ENCODE measurements at regions not wholly inside any gene's neighbourhood (a gene's known extent, or its start where the extent isn't known, plus 50 kb on each side); places are given as distances from the start of the nearest gene placed in this dataset.

GRCh38 chr3:110027446-110028080 lies 690.2 kb upstream of the DPPA4 start:
- Histone ChIP-seq H3K27me3 (ENCODE audit: control insufficient read depth, insufficient read depth, low read length) (no peaks in the 10 kb centered on the region), H3K9ac (ENCODE audit: low read length) (no peak overlapping the region), H3K9me3 (ENCODE audit: control insufficient read depth, insufficient read depth, low read depth, low read length) (no peaks in the 10 kb centered on the region), H3K27ac (ENCODE audit: low read depth, low read length) (no peak overlapping the region), H3K36me3 (ENCODE audit: control insufficient read depth, insufficient read depth, low read length) (no peaks in the 10 kb centered on the region), H3K4me1 (ENCODE audit: control insufficient read depth, insufficient read depth, low read length) (no peaks in the 10 kb centered on the region), H3K4me3 (ENCODE audit: low read depth, low read length) (no peak overlapping the region)

- Histone ChIP-seq H3K27me3 (ENCODE audit: control insufficient read depth, insufficient read depth, low read length) (no peaks in the 10 kb centered on the region), H3K27ac (ENCODE audit: low read depth, low read length) (no peak overlapping the region), H3K4me1 (ENCODE audit: control insufficient read depth, insufficient read depth, low read length) (no peaks in the 10 kb centered on the region), H3K9ac (ENCODE audit: low read length) (no peak overlapping the region), H3K4me3 (ENCODE audit: low read depth, low read length) (no peak overlapping the region), H3K36me3 (ENCODE audit: control insufficient read depth, insufficient read depth, low read length) (no peaks in the 10 kb centered on the region), H3K9me3 (ENCODE audit: control insufficient read depth, insufficient read depth, low read depth, low read length) (no peaks in the 10 kb centered on the region)
Observed at GRCh38 chr3:110031975-110032374, 694.6 kb upstream of the DPPA4 start.

- H3K36me3 ChIP-seq (ENCODE audit: control insufficient read depth, insufficient read depth, low read length), result no peaks in the 10 kb centered on the region
- no peak overlapping the region for H3K27ac ChIP-seq (ENCODE audit: low read depth, low read length)
- H3K9me3 ChIP-seq (ENCODE audit: control insufficient read depth, insufficient read depth, low read depth, low read length), result no peaks in the 10 kb centered on the region
- no peaks in the 10 kb centered on the region for H3K4me1 ChIP-seq (ENCODE audit: control insufficient read depth, insufficient read depth, low read length)
- H3K27me3 ChIP-seq (ENCODE audit: control insufficient read depth, insufficient read depth, low read length), result no peaks in the 10 kb centered on the region
- no peak overlapping the region for H3K9ac ChIP-seq (ENCODE audit: low read length)
- H3K4me3 ChIP-seq (ENCODE audit: low read depth, low read length), result no peak overlapping the region
Observed at GRCh38 chr3:110059431-110059830, 722.1 kb upstream of the DPPA4 start.

- no peak overlapping the region for H3K27ac ChIP-seq (ENCODE audit: low read depth, low read length)
- no peak overlapping the region for H3K4me3 ChIP-seq (ENCODE audit: low read depth, low read length)
- no peaks in the 10 kb centered on the region for H3K9me3 ChIP-seq (ENCODE audit: control insufficient read depth, insufficient read depth, low read depth, low read length)
- no peaks in the 10 kb centered on the region for H3K27me3 ChIP-seq (ENCODE audit: control insufficient read depth, insufficient read depth, low read length)
- no peak overlapping the region for H3K9ac ChIP-seq (ENCODE audit: low read length)
- H3K4me1 ChIP-seq (ENCODE audit: control insufficient read depth, insufficient read depth, low read length), result no peaks in the 10 kb centered on the region
- no peaks in the 10 kb centered on the region for H3K36me3 ChIP-seq (ENCODE audit: control insufficient read depth, insufficient read depth, low read length)
Observed at GRCh38 chr3:110062716-110063115, 725.4 kb upstream of the DPPA4 start.

GRCh38 chr3:110063178-110063577 lies 725.8 kb upstream of the DPPA4 start:
- Histone ChIP-seq H3K27me3 (ENCODE audit: control insufficient read depth, insufficient read depth, low read length) (no peaks in the 10 kb centered on the region), H3K4me3 (ENCODE audit: low read depth, low read length) (no peak overlapping the region), H3K9me3 (ENCODE audit: control insufficient read depth, insufficient read depth, low read depth, low read length) (no peaks in the 10 kb centered on the region), H3K9ac (ENCODE audit: low read length) (no peak overlapping the region), H3K36me3 (ENCODE audit: control insufficient read depth, insufficient read depth, low read length) (no peaks in the 10 kb centered on the region), H3K4me1 (ENCODE audit: control insufficient read depth, insufficient read depth, low read length) (no peaks in the 10 kb centered on the region), H3K27ac (ENCODE audit: low read depth, low read length) (no peak overlapping the region)

- Histone ChIP-seq H3K9ac (ENCODE audit: low read length) (no peak overlapping the region), H3K4me1 (ENCODE audit: control insufficient read depth, insufficient read depth, low read length) (no peaks in the 10 kb centered on the region), H3K4me3 (ENCODE audit: low read depth, low read length) (no peak overlapping the region), H3K27ac (ENCODE audit: low read depth, low read length) (no peak overlapping the region), H3K36me3 (ENCODE audit: control insufficient read depth, insufficient read depth, low read length) (no peaks in the 10 kb centered on the region), H3K9me3 (ENCODE audit: control insufficient read depth, insufficient read depth, low read depth, low read length) (peaks cover 4% of the 10 kb centered on the region; the same call in 1 of the 2 replicates), H3K27me3 (ENCODE audit: control insufficient read depth, insufficient read depth, low read length) (no peaks in the 10 kb centered on the region)
Observed at GRCh38 chr3:110066206-110066605, 728.9 kb upstream of the DPPA4 start.

- Histone ChIP-seq H3K27me3 (ENCODE audit: control insufficient read depth, insufficient read depth, low read length) (no peaks in the 10 kb centered on the region), H3K4me1 (ENCODE audit: control insufficient read depth, insufficient read depth, low read length) (no peaks in the 10 kb centered on the region), H3K27ac (ENCODE audit: low read depth, low read length) (no peak overlapping the region), H3K36me3 (ENCODE audit: control insufficient read depth, insufficient read depth, low read length) (no peaks in the 10 kb centered on the region), H3K4me3 (ENCODE audit: low read depth, low read length) (no peak overlapping the region), H3K9ac (ENCODE audit: low read length) (no peak overlapping the region), H3K9me3 (ENCODE audit: control insufficient read depth, insufficient read depth, low read depth, low read length) (peaks cover 15% of the 10 kb centered on the region)
Observed at GRCh38 chr3:110067527-110067926, 730.2 kb upstream of the DPPA4 start.

- H3K36me3 ChIP-seq (ENCODE audit: control insufficient read depth, insufficient read depth, low read length), result no peaks in the 10 kb centered on the region
- H3K27me3 ChIP-seq (ENCODE audit: control insufficient read depth, insufficient read depth, low read length), result no peaks in the 10 kb centered on the region
- no peak overlapping the region for H3K9ac ChIP-seq (ENCODE audit: low read length)
- no peaks in the 10 kb centered on the region for H3K4me1 ChIP-seq (ENCODE audit: control insufficient read depth, insufficient read depth, low read length)
- H3K27ac ChIP-seq (ENCODE audit: low read depth, low read length), result no peak overlapping the region
- peaks cover 21% of the 10 kb centered on the region for H3K9me3 ChIP-seq (ENCODE audit: control insufficient read depth, insufficient read depth, low read depth, low read length)
- H3K4me3 ChIP-seq (ENCODE audit: low read depth, low read length), result no peak overlapping the region
Observed at GRCh38 chr3:110069761-110070160, 732.4 kb upstream of the DPPA4 start.

- Histone ChIP-seq H3K36me3 (ENCODE audit: control insufficient read depth, insufficient read depth, low read length) (no peaks in the 10 kb centered on the region), H3K9me3 (ENCODE audit: control insufficient read depth, insufficient read depth, low read depth, low read length) (peaks cover 21% of the 10 kb centered on the region), H3K27me3 (ENCODE audit: control insufficient read depth, insufficient read depth, low read length) (no peaks in the 10 kb centered on the region), H3K27ac (ENCODE audit: low read depth, low read length) (no peak overlapping the region), H3K4me1 (ENCODE audit: control insufficient read depth, insufficient read depth, low read length) (no peaks in the 10 kb centered on the region), H3K9ac (ENCODE audit: low read length) (no peak overlapping the region), H3K4me3 (ENCODE audit: low read depth, low read length) (no peak overlapping the region)
Observed at GRCh38 chr3:110070161-110070916, 733.0 kb upstream of the DPPA4 start.

- H3K27ac ChIP-seq (ENCODE audit: low read depth, low read length), result no peak overlapping the region
- H3K36me3 ChIP-seq (ENCODE audit: control insufficient read depth, insufficient read depth, low read length), result no peaks in the 10 kb centered on the region
- H3K4me3 ChIP-seq (ENCODE audit: low read depth, low read length), result no peak overlapping the region
Observed at GRCh38 chr3:110074095-110074494, 736.7 kb upstream of the DPPA4 start.

GRCh38 chr3:110077093-110077492 lies 739.7 kb upstream of the DPPA4 start:
- H3K27me3 ChIP-seq (ENCODE audit: control insufficient read depth, insufficient read depth, low read length), result no peaks in the 10 kb centered on the region

More at GRCh38 chr3:110074095-110074494, 736.7 kb upstream of the DPPA4 start:
- Histone ChIP-seq H3K4me1 (ENCODE audit: control insufficient read depth, insufficient read depth, low read length) (no peaks in the 10 kb centered on the region), H3K27me3 (ENCODE audit: control insufficient read depth, insufficient read depth, low read length) (no peaks in the 10 kb centered on the region), H3K9ac (ENCODE audit: low read length) (no peak overlapping the region), H3K9me3 (ENCODE audit: control insufficient read depth, insufficient read depth, low read depth, low read length) (peaks cover 21% of the 10 kb centered on the region)

More at GRCh38 chr3:110077093-110077492, 739.7 kb upstream of the DPPA4 start:
- Histone ChIP-seq H3K4me3 (ENCODE audit: low read depth, low read length) (no peak overlapping the region), H3K9ac (ENCODE audit: low read length) (no peak overlapping the region), H3K9me3 (ENCODE audit: control insufficient read depth, insufficient read depth, low read depth, low read length) (peaks cover 11% of the 10 kb centered on the region), H3K27ac (ENCODE audit: low read depth, low read length) (no peak overlapping the region), H3K4me1 (ENCODE audit: control insufficient read depth, insufficient read depth, low read length) (no peaks in the 10 kb centered on the region), H3K36me3 (ENCODE audit: control insufficient read depth, insufficient read depth, low read length) (no peaks in the 10 kb centered on the region)

Measured in HUES6 (cell line).